GM21825 (cell line): ENCODE measurements at regions not wholly inside any gene's neighbourhood (a gene's known extent, or its start where the extent isn't known, plus 50 kb on each side); places are given as distances from the start of the nearest gene placed in this dataset.

ENCODE experiments used
- ATAC-seq: cut with Tn5 transposase; IDR thresholded peaks from one replicate; pipeline ENCODE4 v1.9.1; 2021; ENCODE audit warnings: mild to moderate bottlenecking, moderate library complexity; ENCODE audit not compliant: unreplicated experiment

GRCh38 chr17:33809748-33810147 lies 445.3 kb upstream of the CCL2 start:
- no peak for ATAC-seq

GRCh38 chr17:33811004-33811760 lies 443.9 kb upstream of the CCL2 start:
- no peak for ATAC-seq

GRCh38 chr17:33811984-33812577 lies 443.0 kb upstream of the CCL2 start:
- no peak for ATAC-seq

- no peak for ATAC-seq
These were observed 440.2 kb upstream of the CCL2 start for GRCh38 chr17:33814852-33815251.

GRCh38 chr17:33816036-33816435 lies 439.0 kb upstream of the CCL2 start:
- ATAC-seq = no peak

GRCh38 chr17:33816842-33817617 lies 438.1 kb upstream of the CCL2 start:
- no peak for ATAC-seq

- ATAC-seq = no peak
These were observed 435.5 kb upstream of the CCL2 start for GRCh38 chr17:33819539-33819938.

GRCh38 chr17:33832262-33832661 lies 422.8 kb upstream of the CCL2 start:
- no peak for ATAC-seq

- no peak for ATAC-seq
These were observed 417.8 kb upstream of the CCL2 start for GRCh38 chr17:33837281-33837680.

- ATAC-seq = no peak
These were observed 416.8 kb upstream of the CCL2 start for GRCh38 chr17:33838281-33838680.

GRCh38 chr17:33847900-33848299 lies 407.2 kb upstream of the CCL2 start:
- no peak for ATAC-seq

- ATAC-seq = no peak
These were observed 406.7 kb upstream of the CCL2 start for GRCh38 chr17:33848433-33848832.

GRCh38 chr17:33854596-33854995 lies 400.5 kb upstream of the CCL2 start:
- no peak for ATAC-seq

GRCh38 chr17:33858121-33858520 lies 397.0 kb upstream of the CCL2 start:
- no peak for ATAC-seq

- ATAC-seq = no peak
These were observed 396.4 kb upstream of the CCL2 start for GRCh38 chr17:33858682-33859081.

- ATAC-seq = no peak
These were observed 392.1 kb upstream of the CCL2 start for GRCh38 chr17:33862772-33863602.

- ATAC-seq = no peak
These were observed 390.3 kb upstream of the CCL2 start for GRCh38 chr17:33864758-33865229.

- ATAC-seq = no peak
These were observed 386.2 kb upstream of the CCL2 start for GRCh38 chr17:33868899-33869298.

GRCh38 chr17:33870936-33871335 lies 384.1 kb upstream of the CCL2 start:
- ATAC-seq = no peak

- ATAC-seq = no peak
These were observed 383.2 kb upstream of the CCL2 start for GRCh38 chr17:33871720-33872540.
